ENCODE measurements at regions not wholly inside any gene's neighbourhood (a gene's known extent, or its start where the extent isn't known, plus 50 kb on each side); places are given as distances from the start of the nearest gene placed in this dataset.

DNA sequence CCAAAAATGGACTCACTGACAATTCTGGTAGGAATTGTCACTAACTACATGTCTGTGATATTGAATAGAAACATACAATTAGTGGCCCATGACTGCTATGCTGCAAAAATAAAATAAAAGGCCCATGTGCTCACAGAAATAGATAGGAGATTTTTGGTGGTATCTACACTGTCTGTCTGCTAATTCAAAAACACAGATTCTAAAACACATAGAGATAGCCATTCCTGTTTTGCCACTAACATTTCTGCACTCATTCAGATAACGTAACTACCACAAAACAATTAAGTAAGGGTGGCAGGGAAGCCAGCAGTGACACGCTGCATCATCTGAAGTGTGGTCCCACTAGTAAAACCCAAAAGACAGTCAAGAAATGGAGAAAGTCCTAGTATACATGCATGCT, 202.2 kb upstream of the NFIA start:
- TF ChIP-seq EZH2phosphoT487 (IDR thresholded peaks at IDR 0.05; ENCODE audit: borderline replicate concordance, low read length), result no peak
- TF ChIP-seq, protein P1, sequence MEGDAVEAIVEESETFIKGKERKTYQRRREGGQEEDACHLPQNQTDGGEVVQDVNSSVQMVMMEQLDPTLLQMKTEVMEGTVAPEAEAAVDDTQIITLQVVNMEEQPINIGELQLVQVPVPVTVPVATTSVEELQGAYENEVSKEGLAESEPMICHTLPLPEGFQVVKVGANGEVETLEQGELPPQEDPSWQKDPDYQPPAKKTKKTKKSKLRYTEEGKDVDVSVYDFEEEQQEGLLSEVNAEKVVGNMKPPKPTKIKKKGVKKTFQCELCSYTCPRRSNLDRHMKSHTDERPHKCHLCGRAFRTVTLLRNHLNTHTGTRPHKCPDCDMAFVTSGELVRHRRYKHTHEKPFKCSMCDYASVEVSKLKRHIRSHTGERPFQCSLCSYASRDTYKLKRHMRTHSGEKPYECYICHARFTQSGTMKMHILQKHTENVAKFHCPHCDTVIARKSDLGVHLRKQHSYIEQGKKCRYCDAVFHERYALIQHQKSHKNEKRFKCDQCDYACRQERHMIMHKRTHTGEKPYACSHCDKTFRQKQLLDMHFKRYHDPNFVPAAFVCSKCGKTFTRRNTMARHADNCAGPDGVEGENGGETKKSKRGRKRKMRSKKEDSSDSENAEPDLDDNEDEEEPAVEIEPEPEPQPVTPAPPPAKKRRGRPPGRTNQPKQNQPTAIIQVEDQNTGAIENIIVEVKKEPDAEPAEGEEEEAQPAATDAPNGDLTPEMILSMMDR (IDR thresholded peaks at IDR 0.05; ENCODE audit: low read depth, low read length, poor library complexity, severe bottlenecking), result no peak

All from DOHH2 (cell line).